Kidney epithelial cell (primary cell): ENCODE measurements at regions not wholly inside any gene's neighbourhood (a gene's known extent, or its start where the extent isn't known, plus 50 kb on each side); places are given as distances from the start of the nearest gene placed in this dataset.

ENCODE experiments used
- DNase-seq: peaks from one replicate; pipeline ENCODE4 v3.0.0-alpha.2; 2010; ENCODE audit warnings: low read depth
- H3K27me3 ChIP-seq: 2 replicates; pipeline ENCODE4 v1.6.0; 2011; ENCODE audit warnings: low read length; ENCODE audit not compliant: control insufficient read depth, insufficient read depth
- H3K36me3 ChIP-seq: 2 replicates; pipeline ENCODE4 v1.5.1; 2011; ENCODE audit warnings: low read length; ENCODE audit not compliant: control insufficient read depth, insufficient read depth
- H3K4me3 ChIP-seq: 2 replicates; pipeline ENCODE4 v1.5.1; 2011; ENCODE audit warnings: low read depth, mild to moderate bottlenecking, control low read depth, low read length
- TF ChIP-seq, protein P1 (sequence below): IDR thresholded peaks from 2 replicates; pipeline ENCODE4 v1.5.1; 2011; ENCODE audit warnings: mild to moderate bottlenecking, moderate library complexity, low read length, control low read depth, inconsistent platforms; ENCODE audit not compliant: insufficient read depth, poor library complexity, severe bottlenecking

GRCh38 chr10:75334720-75335119, 66.8 kb downstream of the ZNF503 start:
- Histone ChIP-seq H3K36me3 (no peaks in the 10 kb centered on the region), H3K4me3 (no peak overlapping the region), H3K27me3 (no peaks in the 10 kb centered on the region)
- no peak for DNase-seq
- TF ChIP-seq, protein P1, sequence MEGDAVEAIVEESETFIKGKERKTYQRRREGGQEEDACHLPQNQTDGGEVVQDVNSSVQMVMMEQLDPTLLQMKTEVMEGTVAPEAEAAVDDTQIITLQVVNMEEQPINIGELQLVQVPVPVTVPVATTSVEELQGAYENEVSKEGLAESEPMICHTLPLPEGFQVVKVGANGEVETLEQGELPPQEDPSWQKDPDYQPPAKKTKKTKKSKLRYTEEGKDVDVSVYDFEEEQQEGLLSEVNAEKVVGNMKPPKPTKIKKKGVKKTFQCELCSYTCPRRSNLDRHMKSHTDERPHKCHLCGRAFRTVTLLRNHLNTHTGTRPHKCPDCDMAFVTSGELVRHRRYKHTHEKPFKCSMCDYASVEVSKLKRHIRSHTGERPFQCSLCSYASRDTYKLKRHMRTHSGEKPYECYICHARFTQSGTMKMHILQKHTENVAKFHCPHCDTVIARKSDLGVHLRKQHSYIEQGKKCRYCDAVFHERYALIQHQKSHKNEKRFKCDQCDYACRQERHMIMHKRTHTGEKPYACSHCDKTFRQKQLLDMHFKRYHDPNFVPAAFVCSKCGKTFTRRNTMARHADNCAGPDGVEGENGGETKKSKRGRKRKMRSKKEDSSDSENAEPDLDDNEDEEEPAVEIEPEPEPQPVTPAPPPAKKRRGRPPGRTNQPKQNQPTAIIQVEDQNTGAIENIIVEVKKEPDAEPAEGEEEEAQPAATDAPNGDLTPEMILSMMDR = no peak

DNA sequence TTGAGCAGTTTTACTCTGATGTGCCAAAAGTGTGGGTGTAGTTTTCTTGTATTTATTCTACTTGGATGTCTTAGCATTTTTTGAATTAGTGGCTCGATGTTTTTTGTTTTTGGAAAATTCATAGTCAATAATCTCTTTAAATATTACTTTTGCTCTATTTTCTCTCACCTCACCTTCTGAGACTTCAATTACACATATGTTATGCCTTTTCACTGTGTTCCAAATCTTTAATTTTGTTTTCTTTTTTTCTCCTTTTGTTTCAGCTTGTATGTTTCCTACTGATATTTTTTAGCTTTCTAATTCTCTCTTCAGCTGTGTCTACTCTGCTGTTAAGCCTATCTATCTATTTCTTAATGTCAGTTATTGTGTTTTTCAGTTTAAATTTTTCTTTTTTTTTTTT, 69.5 kb downstream of the ZNF503 start:
- TF ChIP-seq, protein P1 = no peak
- Histone ChIP-seq H3K36me3 (no peaks in the 10 kb centered on the region), H3K4me3 (no peak overlapping the region), H3K27me3 (no peaks in the 10 kb centered on the region)
- no peak for DNase-seq

GRCh38 chr10:75331081-75331480, 70.5 kb downstream of the ZNF503 start:
- Histone ChIP-seq H3K4me3 (no peak overlapping the region), H3K27me3 (no peaks in the 10 kb centered on the region), H3K36me3 (no peaks in the 10 kb centered on the region)
- TF ChIP-seq, protein P1 = no peak
- no peak for DNase-seq

DNA sequence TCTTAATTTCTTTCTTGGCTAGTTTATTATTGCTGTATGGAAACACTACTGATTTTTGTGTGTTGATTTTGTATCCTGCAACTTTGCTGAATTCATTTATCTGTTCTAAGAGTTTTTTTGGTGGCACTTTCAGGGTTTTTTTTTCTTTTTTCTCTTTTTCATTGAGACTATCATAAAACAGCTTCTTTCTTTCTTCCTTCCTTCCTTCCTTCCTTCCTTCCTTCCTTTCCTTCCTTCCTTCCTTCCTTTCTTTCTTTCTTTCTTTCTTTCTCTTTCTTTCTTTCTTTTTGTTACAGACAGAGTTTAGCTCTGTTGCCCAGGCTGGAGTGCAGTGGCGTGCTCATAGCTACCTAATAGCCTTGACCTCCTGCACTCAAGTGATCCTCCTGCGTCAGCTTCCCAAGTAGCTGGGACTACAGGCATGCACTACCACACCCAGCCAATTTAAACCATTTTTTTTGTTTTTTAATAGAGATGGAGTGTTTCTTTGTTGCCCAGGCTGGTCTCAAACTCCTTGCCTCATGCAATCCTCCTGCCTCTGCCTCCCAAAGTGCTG, 72.3 kb downstream of the ZNF503 start:
- Histone ChIP-seq H3K4me3 (no peak overlapping the region), H3K36me3 (no peaks in the 10 kb centered on the region), H3K27me3 (no peaks in the 10 kb centered on the region)
- TF ChIP-seq, protein P1 = no peak
- no peak for DNase-seq

GRCh38 chr10:75326306-75326705, 75.3 kb downstream of the ZNF503 start:
- DNase-seq = no peak
- H3K4me3 ChIP-seq = no peak overlapping the region
- TF ChIP-seq, protein P1 = no peak

DNA sequence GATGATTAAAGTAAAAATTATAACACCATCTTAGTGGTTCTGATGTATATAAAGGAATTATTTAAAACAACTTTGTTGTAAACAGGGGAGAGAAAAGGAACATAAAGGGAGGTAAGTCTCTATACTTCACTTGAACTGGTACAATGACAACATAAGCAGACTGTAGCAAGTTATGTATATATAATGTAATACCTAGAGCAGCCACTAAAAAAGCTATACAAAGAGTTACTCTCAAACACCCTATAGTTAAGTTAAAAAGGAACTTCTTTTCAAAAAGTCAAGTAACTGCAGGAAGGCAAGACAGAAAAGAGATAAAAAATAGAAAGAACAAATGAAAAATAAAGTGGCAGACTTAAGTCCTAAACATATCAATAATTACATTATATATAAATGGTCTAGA, 82.3 kb downstream of the ZNF503 start:
- TF ChIP-seq, protein P1 = no peak
- Histone ChIP-seq H3K4me3 (no peak overlapping the region), H3K27me3 (no peaks in the 10 kb centered on the region), H3K36me3 (no peaks in the 10 kb centered on the region)
- no peak for DNase-seq

More at GRCh38 chr10:75326306-75326705, 75.3 kb downstream of the ZNF503 start:
- no peaks in the 10 kb centered on the region for H3K36me3 ChIP-seq
- no peaks in the 10 kb centered on the region for H3K27me3 ChIP-seq
